IPS-15b (cell line): ENCODE measurements at regions not wholly inside any gene's neighbourhood (a gene's known extent, or its start where the extent isn't known, plus 50 kb on each side); places are given as distances from the start of the nearest gene placed in this dataset.

Source experiments
- H3K27me3 ChIP-seq: one replicate; pipeline ENCODE4 v1.6.1; 2013; ENCODE audit warnings: low read length; ENCODE audit not compliant: control insufficient read depth, insufficient read depth
- H3K36me3 ChIP-seq: one replicate; pipeline ENCODE4 v1.6.1; 2013; ENCODE audit warnings: low read length; ENCODE audit not compliant: control insufficient read depth, insufficient read depth
- H3K4me1 ChIP-seq: one replicate; pipeline ENCODE4 v1.6.1; 2013; ENCODE audit warnings: mild to moderate bottlenecking, low read length; ENCODE audit not compliant: control insufficient read depth, insufficient read depth
- H3K4me3 ChIP-seq: one replicate; pipeline ENCODE4 v1.5.1; 2013; ENCODE audit warnings: low read depth, low read length
- H3K9ac ChIP-seq: one replicate; pipeline ENCODE4 v1.6.1; 2013; ENCODE audit warnings: low read depth, mild to moderate bottlenecking, low read length
- H3K9me3 ChIP-seq: one replicate; pipeline ENCODE4 v1.6.1; 2013; ENCODE audit warnings: mild to moderate bottlenecking, low read length; ENCODE audit not compliant: control insufficient read depth, insufficient read depth

DNA sequence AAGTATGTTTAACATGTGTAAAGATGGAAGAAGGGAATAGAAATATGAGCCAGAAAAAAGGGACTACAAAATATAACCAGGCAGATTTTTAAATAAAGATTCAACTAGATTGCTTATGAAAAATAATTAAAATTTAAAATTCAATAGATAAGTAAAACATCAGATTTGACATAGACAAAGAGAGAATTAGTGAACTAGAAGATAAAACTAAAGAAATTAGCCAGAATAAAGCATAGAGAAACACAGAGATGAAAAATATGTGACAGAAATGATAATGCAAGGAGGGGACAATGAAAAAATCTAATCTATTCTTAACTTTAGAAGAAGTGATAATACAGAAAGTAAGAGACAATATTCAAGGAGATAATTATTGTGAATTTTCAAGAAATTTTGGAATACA, 222.6 kb upstream of the PMFBP1 start:
- no peak overlapping the region for H3K9ac ChIP-seq
- H3K27me3 ChIP-seq, result no peaks in the 10 kb centered on the region
- H3K36me3 ChIP-seq, result no peaks in the 10 kb centered on the region
- H3K4me1 ChIP-seq, result no peaks in the 10 kb centered on the region
- H3K9me3 ChIP-seq, result no peaks in the 10 kb centered on the region
- H3K4me3 ChIP-seq, result no peak overlapping the region

GRCh38 chr16:72389791-72390190, 217.8 kb upstream of the PMFBP1 start:
- Histone ChIP-seq H3K36me3 (no peaks in the 10 kb centered on the region), H3K9me3 (no peaks in the 10 kb centered on the region), H3K27me3 (no peaks in the 10 kb centered on the region), H3K9ac (no peak overlapping the region), H3K4me1 (no peaks in the 10 kb centered on the region), H3K4me3 (no peak overlapping the region)

DNA sequence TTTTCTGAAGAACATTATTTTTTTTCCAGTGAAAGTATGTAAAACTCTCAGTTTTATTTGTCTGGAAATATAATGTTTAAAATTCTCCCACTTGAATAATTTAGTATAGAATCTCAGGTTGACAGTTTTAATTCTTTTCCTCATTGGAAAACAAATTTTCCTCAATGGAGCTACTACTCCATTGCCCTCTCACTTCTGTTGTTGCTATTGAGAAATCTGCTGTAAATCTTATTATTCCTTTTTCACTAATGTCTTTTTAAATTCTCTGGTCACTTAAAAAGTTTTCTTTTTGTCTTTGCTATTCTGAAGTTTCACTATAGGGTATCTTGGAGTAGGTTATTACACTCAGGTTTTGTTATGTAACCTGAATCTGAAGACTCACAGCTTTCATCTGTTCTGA, 216.1 kb upstream of the PMFBP1 start:
- Histone ChIP-seq H3K9ac (no peak overlapping the region), H3K4me1 (no peaks in the 10 kb centered on the region), H3K9me3 (no peaks in the 10 kb centered on the region), H3K27me3 (no peaks in the 10 kb centered on the region), H3K36me3 (no peaks in the 10 kb centered on the region), H3K4me3 (no peak overlapping the region)

- no peaks in the 10 kb centered on the region for H3K4me1 ChIP-seq
- H3K9me3 ChIP-seq, result no peaks in the 10 kb centered on the region
- no peak overlapping the region for H3K9ac ChIP-seq
- no peak overlapping the region for H3K4me3 ChIP-seq
- no peaks in the 10 kb centered on the region for H3K36me3 ChIP-seq
- H3K27me3 ChIP-seq, result no peaks in the 10 kb centered on the region
Measured at GRCh38 chr16:72384651-72385050, 212.7 kb upstream of the PMFBP1 start.

DNA sequence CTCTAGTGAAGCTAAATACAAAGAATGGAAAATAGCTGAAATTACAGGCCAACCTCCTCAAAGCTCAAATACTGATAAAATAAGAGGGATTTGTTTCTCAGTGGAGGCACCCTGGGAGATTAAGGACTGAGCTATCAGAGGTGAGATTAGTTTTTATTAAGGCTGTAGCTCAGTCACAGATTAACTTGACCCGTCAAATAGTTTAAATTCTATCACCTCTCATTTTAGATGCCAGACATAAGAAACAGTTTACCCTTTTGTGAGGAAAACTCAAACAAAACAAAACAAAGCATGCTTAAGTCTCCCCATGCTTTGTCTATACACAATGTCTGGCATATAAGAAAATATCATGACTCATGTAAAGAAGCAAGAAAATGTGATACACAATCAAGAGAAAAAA, 208.3 kb upstream of the PMFBP1 start:
- Histone ChIP-seq H3K4me1 (no peaks in the 10 kb centered on the region), H3K36me3 (no peaks in the 10 kb centered on the region), H3K4me3 (no peak overlapping the region), H3K9me3 (no peaks in the 10 kb centered on the region), H3K27me3 (no peaks in the 10 kb centered on the region), H3K9ac (no peak overlapping the region)

DNA sequence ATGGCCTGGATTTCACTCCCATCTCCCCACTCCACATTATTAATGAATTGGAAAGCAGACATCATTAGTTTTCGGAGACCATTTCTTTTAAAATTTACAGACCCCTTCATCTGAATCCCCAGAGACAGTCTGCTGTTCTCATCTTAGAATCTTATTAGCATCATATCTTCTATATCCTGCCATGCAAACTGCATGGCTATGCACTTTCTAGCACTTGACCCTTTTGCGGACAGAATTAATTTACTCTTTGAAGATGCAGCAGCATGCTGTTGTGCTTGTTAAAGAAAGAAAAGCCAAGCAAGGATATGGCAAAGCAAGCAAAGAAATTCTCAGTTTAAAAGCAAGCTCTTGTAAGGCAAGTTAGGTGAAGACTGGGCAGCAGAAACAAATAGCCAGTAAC, 201.2 kb upstream of the PMFBP1 start:
- Histone ChIP-seq H3K4me3 (no peak overlapping the region), H3K4me1 (peaks cover 15% of the 10 kb centered on the region), H3K9ac (no peak overlapping the region)

DNA sequence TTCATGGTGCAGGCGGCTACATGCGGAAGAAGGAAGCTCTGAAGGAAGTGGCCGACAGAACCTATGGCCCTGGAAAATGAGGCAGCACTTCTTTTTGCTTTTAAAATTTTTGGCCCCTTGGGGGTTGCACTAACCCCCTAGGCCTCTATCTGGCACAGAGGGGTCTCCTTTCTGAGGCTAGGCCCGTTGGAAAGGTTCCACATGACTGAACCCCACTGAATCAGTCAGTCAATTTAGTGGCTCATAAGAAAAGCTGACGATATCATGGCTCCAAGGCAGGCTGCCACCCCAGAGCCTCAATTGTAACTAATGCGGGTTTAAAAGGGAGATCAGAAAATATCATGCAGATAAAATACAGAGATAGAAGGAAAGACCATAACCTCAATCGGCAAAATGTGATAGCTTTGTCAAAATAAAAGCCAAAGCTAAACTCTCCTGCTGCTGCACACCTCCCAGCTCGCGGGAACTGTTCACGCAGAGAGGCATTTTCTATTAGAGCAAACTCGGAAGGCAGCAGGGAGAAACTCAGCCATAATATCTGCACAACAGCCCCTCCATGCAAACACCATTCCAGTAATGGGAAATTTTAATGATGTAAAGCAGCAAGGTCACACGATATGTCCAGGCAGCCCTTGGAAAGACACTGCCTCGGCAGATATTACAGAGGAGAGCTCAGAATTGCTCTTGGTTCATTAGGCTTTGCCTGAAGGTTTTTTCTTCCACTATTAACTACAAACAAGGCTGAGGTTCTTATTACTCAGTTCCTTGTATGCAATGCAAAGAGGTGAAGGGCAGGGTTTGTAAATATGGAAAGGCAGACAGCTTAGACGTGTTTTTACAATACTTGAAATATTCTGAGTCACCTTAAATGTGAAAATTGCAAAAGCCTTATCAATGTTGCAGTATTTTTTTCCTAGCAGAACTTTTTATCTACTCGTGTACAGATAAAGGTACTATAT, 200.4 kb upstream of the PMFBP1 start:
- Histone ChIP-seq H3K9ac (peak overlapping the region; percentile 14), H3K4me3 (no peak overlapping the region), H3K9me3 (no peaks in the 10 kb centered on the region), H3K4me1 (peaks cover 19% of the 10 kb centered on the region), H3K27me3 (no peaks in the 10 kb centered on the region), H3K36me3 (no peaks in the 10 kb centered on the region)

More for the DNA sequence above, 201.2 kb upstream of the PMFBP1 start:
- H3K36me3 ChIP-seq, result no peaks in the 10 kb centered on the region
- no peaks in the 10 kb centered on the region for H3K27me3 ChIP-seq
- no peaks in the 10 kb centered on the region for H3K9me3 ChIP-seq

- Histone ChIP-seq H3K4me3 (no peak overlapping the region), H3K36me3 (no peaks in the 10 kb centered on the region), H3K27me3 (no peaks in the 10 kb centered on the region), H3K9me3 (no peaks in the 10 kb centered on the region), H3K4me1 (peaks cover 19% of the 10 kb centered on the region), H3K9ac (peak overlapping the region; percentile 14)
Measured at GRCh38 chr16:72371307-72372086, 199.5 kb upstream of the PMFBP1 start.

- Histone ChIP-seq H3K36me3 (no peaks in the 10 kb centered on the region), H3K27me3 (no peaks in the 10 kb centered on the region), H3K9ac (no peak overlapping the region), H3K9me3 (no peaks in the 10 kb centered on the region), H3K4me1 (peaks cover 19% of the 10 kb centered on the region), H3K4me3 (no peak overlapping the region)
Measured at GRCh38 chr16:72369274-72369673, 197.3 kb upstream of the PMFBP1 start.

DNA sequence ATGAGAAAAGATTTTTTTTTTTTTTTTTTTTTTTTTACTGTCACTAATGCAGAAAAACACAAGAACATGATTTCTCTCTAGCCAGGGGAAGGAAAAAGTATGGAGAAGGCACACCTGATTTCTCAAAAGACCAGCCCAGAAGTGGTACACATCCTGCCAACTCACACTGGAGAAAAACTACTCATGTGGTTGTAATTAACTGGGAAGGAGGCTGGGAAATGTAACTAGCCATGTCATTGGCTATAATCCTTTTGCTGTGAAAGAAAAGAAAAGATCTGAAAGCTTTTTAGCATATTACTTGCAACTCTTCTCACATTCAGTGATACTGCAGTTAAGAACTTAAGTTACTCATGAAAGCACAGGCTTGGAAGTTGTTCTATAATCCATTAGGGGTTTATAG, 195.9 kb upstream of the PMFBP1 start:
- no peaks in the 10 kb centered on the region for H3K9me3 ChIP-seq
- no peak overlapping the region for H3K4me3 ChIP-seq
- H3K4me1 ChIP-seq, result peaks cover 19% of the 10 kb centered on the region
- no peaks in the 10 kb centered on the region for H3K27me3 ChIP-seq
- H3K9ac ChIP-seq, result no peak overlapping the region
- no peaks in the 10 kb centered on the region for H3K36me3 ChIP-seq

GRCh38 chr16:72362973-72363372, 191.0 kb upstream of the PMFBP1 start:
- H3K9me3 ChIP-seq, result no peaks in the 10 kb centered on the region
- H3K36me3 ChIP-seq, result no peaks in the 10 kb centered on the region
- no peak overlapping the region for H3K4me3 ChIP-seq
- H3K4me1 ChIP-seq, result peaks cover 5% of the 10 kb centered on the region
- H3K27me3 ChIP-seq, result no peaks in the 10 kb centered on the region
- no peak overlapping the region for H3K9ac ChIP-seq

DNA sequence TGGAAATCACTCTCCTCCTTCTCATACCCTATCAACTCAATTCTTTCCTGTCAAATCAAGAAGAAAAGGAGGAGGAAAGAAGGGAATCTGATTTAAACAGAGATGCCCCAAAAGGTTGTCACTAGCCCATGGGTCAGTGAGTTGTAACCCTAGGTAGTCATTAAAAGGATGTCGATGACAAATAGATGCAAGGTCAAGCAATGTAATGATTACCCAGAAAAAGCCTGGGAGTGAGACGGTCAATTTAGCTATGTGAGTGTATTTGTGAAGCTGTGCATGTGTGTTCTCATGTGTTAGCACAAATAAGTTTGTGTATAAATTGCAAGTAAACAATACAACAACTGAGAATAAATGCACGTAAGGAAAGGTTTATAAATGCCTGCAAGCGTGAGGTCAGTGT, 190.5 kb upstream of the PMFBP1 start:
- no peaks in the 10 kb centered on the region for H3K9me3 ChIP-seq
- H3K27me3 ChIP-seq, result no peaks in the 10 kb centered on the region
- no peak overlapping the region for H3K4me3 ChIP-seq
- H3K36me3 ChIP-seq, result no peaks in the 10 kb centered on the region
- no peaks in the 10 kb centered on the region for H3K4me1 ChIP-seq
- no peak overlapping the region for H3K9ac ChIP-seq
